ENCODE measurements at regions not wholly inside any gene's neighbourhood (a gene's known extent, or its start where the extent isn't known, plus 50 kb on each side); places are given as distances from the start of the nearest gene placed in this dataset.

- in situ Hi-C loops (cut with MboI; ENCODE audit: low pct_ligation_motif_present in 1 of 4, low pct_unique_long_range_greater_than_20kb in 1 of 4, low sequenced_read_pairs in 3 of 4), result no loop called here
- Histone ChIP-seq H3K27me3 (no peaks in the 10 kb centered on the region), H3K4me1 (no peaks in the 10 kb centered on the region), H3K36me3 (no peaks in the 10 kb centered on the region), H3K27ac (no peak overlapping the region), H3K4me3 (no peak overlapping the region), H3K9me3 (no peaks in the 10 kb centered on the region)
- WGBS, 2 donors (ENCODE audit: low coverage in 1 of 2), result 70 to 83% methylated on average over 5 of the region's 5 CpGs
- TF ChIP-seq POLR2AphosphoS5 (IDR thresholded peaks at IDR 0.05) (no peak), EP300 (IDR thresholded peaks at IDR 0.05; ENCODE audit: low read depth) (no peak), POLR2A (IDR thresholded peaks at IDR 0.05) (no peak)
- TF ChIP-seq, protein P1, sequence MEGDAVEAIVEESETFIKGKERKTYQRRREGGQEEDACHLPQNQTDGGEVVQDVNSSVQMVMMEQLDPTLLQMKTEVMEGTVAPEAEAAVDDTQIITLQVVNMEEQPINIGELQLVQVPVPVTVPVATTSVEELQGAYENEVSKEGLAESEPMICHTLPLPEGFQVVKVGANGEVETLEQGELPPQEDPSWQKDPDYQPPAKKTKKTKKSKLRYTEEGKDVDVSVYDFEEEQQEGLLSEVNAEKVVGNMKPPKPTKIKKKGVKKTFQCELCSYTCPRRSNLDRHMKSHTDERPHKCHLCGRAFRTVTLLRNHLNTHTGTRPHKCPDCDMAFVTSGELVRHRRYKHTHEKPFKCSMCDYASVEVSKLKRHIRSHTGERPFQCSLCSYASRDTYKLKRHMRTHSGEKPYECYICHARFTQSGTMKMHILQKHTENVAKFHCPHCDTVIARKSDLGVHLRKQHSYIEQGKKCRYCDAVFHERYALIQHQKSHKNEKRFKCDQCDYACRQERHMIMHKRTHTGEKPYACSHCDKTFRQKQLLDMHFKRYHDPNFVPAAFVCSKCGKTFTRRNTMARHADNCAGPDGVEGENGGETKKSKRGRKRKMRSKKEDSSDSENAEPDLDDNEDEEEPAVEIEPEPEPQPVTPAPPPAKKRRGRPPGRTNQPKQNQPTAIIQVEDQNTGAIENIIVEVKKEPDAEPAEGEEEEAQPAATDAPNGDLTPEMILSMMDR (IDR thresholded peaks at IDR 0.05), result no peak
- intact Hi-C loops (cut with DNase I; ENCODE audit: low total_unique reads), result no loop called here
- DNase-seq, result no peak
Measured at GRCh38 chr3:191869738-191870415, 408.9 kb downstream of the PYDC2 start.

DNA sequence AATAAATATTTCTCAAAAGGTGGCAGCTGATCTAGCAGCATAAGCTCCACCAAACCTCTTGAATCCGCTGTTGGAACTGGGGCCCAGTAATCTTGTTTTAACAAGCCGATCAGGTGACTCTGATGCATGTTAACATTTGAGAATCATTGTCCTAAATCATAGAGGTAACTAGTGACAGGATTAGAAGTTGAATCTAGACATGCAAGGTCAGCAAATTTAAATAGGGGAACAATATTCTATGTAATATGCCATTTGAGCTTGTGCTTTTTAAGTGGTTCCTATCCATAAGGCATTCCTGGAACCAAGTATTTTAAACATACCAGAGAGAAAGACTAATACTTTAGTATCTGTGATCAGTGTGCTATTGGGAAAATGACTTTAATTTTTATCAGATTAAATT, 412.8 kb downstream of the PYDC2 start:
- Histone ChIP-seq H3K4me1 (no peaks in the 10 kb centered on the region), H3K36me3 (no peaks in the 10 kb centered on the region), H3K4me3 (no peak overlapping the region), H3K9me3 (no peaks in the 10 kb centered on the region), H3K27ac (no peak overlapping the region), H3K27me3 (no peaks in the 10 kb centered on the region)
- intact Hi-C loops (cut with DNase I; ENCODE audit: low total_unique reads) (no loop called here), in situ Hi-C loops (cut with MboI; ENCODE audit: low pct_ligation_motif_present in 1 of 4, low pct_unique_long_range_greater_than_20kb in 1 of 4, low sequenced_read_pairs in 3 of 4) (no loop called here)
- WGBS, 2 donors (ENCODE audit: low coverage in 1 of 2), result 90 to 95% methylated on average over 2 of the region's 2 CpGs
- TF ChIP-seq EP300 (IDR thresholded peaks at IDR 0.05; ENCODE audit: low read depth) (no peak), POLR2A (IDR thresholded peaks at IDR 0.05) (no peak), POLR2AphosphoS5 (IDR thresholded peaks at IDR 0.05) (no peak)
- TF ChIP-seq, protein P1 (IDR thresholded peaks at IDR 0.05), result no peak
- DNase-seq, result no peak

DNA sequence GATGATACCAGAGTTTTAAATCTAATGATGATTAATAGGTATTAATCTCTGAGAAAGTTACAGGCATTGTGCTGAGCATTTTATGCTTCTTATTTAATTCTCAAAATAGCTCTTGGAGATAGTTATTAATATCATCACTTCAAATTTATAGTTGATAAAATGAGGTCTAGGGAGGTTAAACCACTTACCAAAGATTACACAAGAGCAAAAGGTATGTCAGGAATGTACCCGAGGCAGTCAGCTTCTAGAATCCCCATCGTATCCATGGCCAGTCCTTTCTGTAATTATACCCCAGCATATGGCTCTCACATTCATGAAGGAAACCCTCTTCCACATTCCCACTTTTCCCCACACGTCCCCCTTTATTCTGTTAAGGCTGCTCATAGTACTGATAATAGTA, 421.3 kb downstream of the PYDC2 start:
- intact Hi-C loops (cut with DNase I; ENCODE audit: low total_unique reads) (no loop called here), in situ Hi-C loops (cut with MboI; ENCODE audit: low pct_ligation_motif_present in 1 of 4, low pct_unique_long_range_greater_than_20kb in 1 of 4, low sequenced_read_pairs in 3 of 4) (no loop called here)
- TF ChIP-seq POLR2AphosphoS5 (IDR thresholded peaks at IDR 0.05) (no peak), EP300 (IDR thresholded peaks at IDR 0.05; ENCODE audit: low read depth) (no peak), POLR2A (IDR thresholded peaks at IDR 0.05) (no peak)
- TF ChIP-seq, protein P1 (IDR thresholded peaks at IDR 0.05), result no peak
- 20 to 44% methylated on average over 1 to 3 of the region's 3 CpGs for WGBS, 2 donors (ENCODE audit: low coverage in 1 of 2)
- Histone ChIP-seq H3K9me3 (no peaks in the 10 kb centered on the region), H3K4me1 (no peaks in the 10 kb centered on the region), H3K27me3 (no peaks in the 10 kb centered on the region), H3K36me3 (no peaks in the 10 kb centered on the region), H3K27ac (no peak overlapping the region), H3K4me3 (no peak overlapping the region)
- DNase-seq, result no peak

GRCh38 chr3:191884132-191884531, 423.2 kb downstream of the PYDC2 start:
- TF ChIP-seq POLR2A (IDR thresholded peaks at IDR 0.05) (no peak), POLR2AphosphoS5 (IDR thresholded peaks at IDR 0.05) (no peak), EP300 (IDR thresholded peaks at IDR 0.05; ENCODE audit: low read depth) (no peak)
- TF ChIP-seq, protein P1 (IDR thresholded peaks at IDR 0.05), result no peak
- Histone ChIP-seq H3K36me3 (no peaks in the 10 kb centered on the region), H3K4me3 (no peak overlapping the region), H3K9me3 (no peaks in the 10 kb centered on the region), H3K27me3 (no peaks in the 10 kb centered on the region), H3K27ac (no peak overlapping the region), H3K4me1 (no peaks in the 10 kb centered on the region)
- DNase-seq, result no peak
- in situ Hi-C loops (cut with MboI; ENCODE audit: low pct_ligation_motif_present in 1 of 4, low pct_unique_long_range_greater_than_20kb in 1 of 4, low sequenced_read_pairs in 3 of 4) (no loop called here), intact Hi-C loops (cut with DNase I; ENCODE audit: low total_unique reads) (no loop called here)

Data from transverse colon (tissue), 4 donors.